ENCODE measurements at regions not wholly inside any gene's neighbourhood (a gene's known extent, or its start where the extent isn't known, plus 50 kb on each side); places are given as distances from the start of the nearest gene placed in this dataset.

GRCh38 chr15:70351391-70351790 is 253.7 kb upstream of the TLE3 start:
- no peak for TF ChIP-seq POLR2A (IDR thresholded peaks at IDR 0.05; ENCODE audit: low read depth, low read length)
- TF ChIP-seq POLR2AphosphoS5 (IDR thresholded peaks at IDR 0.05; ENCODE audit: low read depth, low read length), result no peak
- TF ChIP-seq SPI1 (IDR thresholded peaks at IDR 0.05; ENCODE audit: low read depth, low read length), result no peak
- no peak for TF ChIP-seq TAF1 (IDR thresholded peaks at IDR 0.05; ENCODE audit: low read depth, low read length)
- no peak for TF ChIP-seq PAX5 (IDR thresholded peaks at IDR 0.05; ENCODE audit: insufficient read depth, low read length, severe bottlenecking)
- no peak for TF ChIP-seq POU2F2 (IDR thresholded peaks at IDR 0.05; ENCODE audit: low read depth, low read length)

Measured in GM12891 (cell line).